Liver (tissue), 8 donors: ENCODE measurements at regions not wholly inside any gene's neighbourhood (a gene's known extent, or its start where the extent isn't known, plus 50 kb on each side); places are given as distances from the start of the nearest gene placed in this dataset.

Experiments used
- DNase-seq: peaks from one replicate; pipeline ENCODE4 v3.0.0-alpha.2; 2017; ENCODE audit warnings: low spot score
- H3K27ac ChIP-seq, 2 donors: one replicate each; pipeline ENCODE4 v1.7.0; 2013; ENCODE audit warnings: inconsistent platforms in 2 of 2, low read length in 2 of 2, control low read depth in 1 of 2, low read depth in 1 of 2, mild to moderate bottlenecking in 1 of 2
- H3K27me3 ChIP-seq, 4 donors: one replicate each; pipeline versions ENCODE4 v1.6.1 to v1.7.0; 2013; ENCODE audit warnings: low read length in 3 of 4, inconsistent platforms in 1 of 4, mild to moderate bottlenecking in 1 of 4, moderate library complexity in 1 of 4; ENCODE audit not compliant: control insufficient read depth in 4 of 4, insufficient read depth in 4 of 4
- H3K36me3 ChIP-seq, 4 donors: one replicate each; pipeline versions ENCODE4 v1.6.1 to v1.7.0; 2013; ENCODE audit warnings: low read length in 3 of 4, mild to moderate bottlenecking in 3 of 4, low read depth in 1 of 4, moderate library complexity in 1 of 4; ENCODE audit not compliant: control insufficient read depth in 4 of 4, insufficient read depth in 3 of 4
- H3K4me1 ChIP-seq, 4 donors: one replicate each; pipeline versions ENCODE4 v1.6.1 to v1.7.0; 2013; ENCODE audit warnings: low read length in 3 of 4, mild to moderate bottlenecking in 3 of 4, moderate library complexity in 1 of 4; ENCODE audit not compliant: control insufficient read depth in 4 of 4, insufficient read depth in 4 of 4
- H3K4me3 ChIP-seq, 3 donors: one replicate each; pipeline versions ENCODE4 v1.6.1 to v1.7.0; 2013; ENCODE audit warnings: low read length in 3 of 3, control low read depth in 1 of 3, low read depth in 1 of 3, mild to moderate bottlenecking in 1 of 3
- H3K9ac ChIP-seq, 2 donors: one replicate each; pipeline ENCODE4 v1.7.0; 2013; ENCODE audit warnings: low read length in 2 of 2, mild to moderate bottlenecking in 2 of 2, moderate library complexity in 2 of 2, control low read depth in 1 of 2, low read depth in 1 of 2
- H3K9me3 ChIP-seq, 4 donors: one replicate each; pipeline versions ENCODE4 v1.6.1 to v1.7.0; 2013; ENCODE audit warnings: low read length in 3 of 4; ENCODE audit not compliant: control insufficient read depth in 4 of 4
- ATF3 ChIP-seq: IDR thresholded peaks from 2 replicates; pipeline ENCODE4 v1.6.1; 2016; ENCODE audit warnings: antibody characterized with exemption
- EGR1 ChIP-seq, 2 donors: IDR thresholded peaks; 2 replicates each; pipeline ENCODE4 v1.6.1; 2016 to 2018; ENCODE audit warnings: antibody characterized with exemption in 2 of 2, low read depth in 2 of 2
- FOXA1 ChIP-seq: IDR thresholded peaks from 2 replicates; pipeline ENCODE4 v1.6.1; 2016; ENCODE audit warnings: antibody characterized with exemption
- FOXA2 ChIP-seq: IDR thresholded peaks from 2 replicates; pipeline ENCODE4 v1.6.1; 2016; ENCODE audit warnings: antibody characterized with exemption
- GABPA ChIP-seq, 2 donors: IDR thresholded peaks in 1 of 2; conservative IDR thresholded peaks in 1 of 2; 2 replicates each; pipeline ENCODE4 v1.6.1; 2016; ENCODE audit warnings: antibody characterized with exemption in 2 of 2, mild to moderate bottlenecking in 1 of 2, moderate library complexity in 1 of 2
- HNF4A ChIP-seq, 2 donors: conservative IDR thresholded peaks; 2 replicates each; pipeline ENCODE4 v1.6.1; 2016; ENCODE audit warnings: antibody characterized with exemption in 2 of 2, mild to moderate bottlenecking in 2 of 2
- HNF4G ChIP-seq: IDR thresholded peaks from 2 replicates; pipeline ENCODE4 v1.6.1; 2016; ENCODE audit warnings: antibody characterized with exemption
- JUND ChIP-seq, 2 donors: IDR thresholded peaks; 2 replicates each; pipeline ENCODE4 v1.6.1; 2016; ENCODE audit warnings: antibody characterized with exemption in 2 of 2
- MAX ChIP-seq: IDR thresholded peaks from 2 replicates; pipeline ENCODE4 v1.6.1; 2016; ENCODE audit warnings: antibody characterized with exemption
- NR2F2 ChIP-seq: IDR thresholded peaks from 2 replicates; pipeline ENCODE4 v1.6.1; 2016; ENCODE audit warnings: antibody characterized with exemption
- RAD21 ChIP-seq, 2 donors: IDR thresholded peaks; 2 replicates each; pipeline ENCODE4 v1.6.1; 2016; ENCODE audit warnings: antibody characterized with exemption in 2 of 2, mild to moderate bottlenecking in 2 of 2
- RXRA ChIP-seq, 2 donors: IDR thresholded peaks; 2 replicates each; pipeline ENCODE4 v1.6.1; 2017 to 2018; ENCODE audit warnings: antibody characterized with exemption in 2 of 2, mild to moderate bottlenecking in 1 of 2
- SP1 ChIP-seq: IDR thresholded peaks from 2 replicates; pipeline ENCODE4 v1.6.1; 2018; ENCODE audit warnings: antibody characterized with exemption, mild to moderate bottlenecking
- TAF1 ChIP-seq: conservative IDR thresholded peaks from 2 replicates; pipeline ENCODE4 v1.6.1; 2016; ENCODE audit warnings: antibody characterized with exemption, mild to moderate bottlenecking
- YY1 ChIP-seq: IDR thresholded peaks from 2 replicates; pipeline ENCODE4 v1.6.1; 2016; ENCODE audit warnings: antibody characterized with exemption, mild to moderate bottlenecking
- ZBTB33 ChIP-seq: IDR thresholded peaks from 2 replicates; pipeline ENCODE4 v1.6.1; 2016; ENCODE audit warnings: antibody characterized with exemption
- WGBS: extraction: QIAGEN DNeasy Blood & Tissue Kit; methylation state at CpG from one replicate; pipeline ENCODE4 v1.1.7; 2013; 5-methylcytosine and 5-hydroxymethylcytosine counted together
- TF ChIP-seq, protein P1 (sequence below): fragments of 150-350 bp; IDR thresholded peaks from 2 replicates; pipeline ENCODE4 v1.5.1; 2017; ENCODE audit warnings: improper control_type of control experiment, low read depth, low read length; ENCODE audit not compliant: missing input control
- TF ChIP-seq, protein P2 (sequence below): IDR thresholded peaks from 2 replicates; pipeline ENCODE4 v1.6.1; 2016; ENCODE audit warnings: antibody characterized with exemption, mild to moderate bottlenecking
- donor health status: healthy.
- donor health status: healthy.
- donor health status: healthy.
- donor health status: healthy.
- donor health status: healthy.

GRCh38 chr1:198892065-198892464 lies 253.2 kb downstream of the PTPRC start:
- Histone ChIP-seq H3K27me3 (no peaks in the 10 kb centered on the region), H3K27ac (no peak overlapping the region), H3K9me3 (no peaks in the 10 kb centered on the region), H3K36me3 (no peaks in the 10 kb centered on the region), H3K9ac (no peak overlapping the region), H3K4me3 (no peak overlapping the region), H3K4me1 (no peaks in the 10 kb centered on the region)
- TF ChIP-seq TAF1: no peak
- no peak for TF ChIP-seq NR2F2
- TF ChIP-seq, protein P1, sequence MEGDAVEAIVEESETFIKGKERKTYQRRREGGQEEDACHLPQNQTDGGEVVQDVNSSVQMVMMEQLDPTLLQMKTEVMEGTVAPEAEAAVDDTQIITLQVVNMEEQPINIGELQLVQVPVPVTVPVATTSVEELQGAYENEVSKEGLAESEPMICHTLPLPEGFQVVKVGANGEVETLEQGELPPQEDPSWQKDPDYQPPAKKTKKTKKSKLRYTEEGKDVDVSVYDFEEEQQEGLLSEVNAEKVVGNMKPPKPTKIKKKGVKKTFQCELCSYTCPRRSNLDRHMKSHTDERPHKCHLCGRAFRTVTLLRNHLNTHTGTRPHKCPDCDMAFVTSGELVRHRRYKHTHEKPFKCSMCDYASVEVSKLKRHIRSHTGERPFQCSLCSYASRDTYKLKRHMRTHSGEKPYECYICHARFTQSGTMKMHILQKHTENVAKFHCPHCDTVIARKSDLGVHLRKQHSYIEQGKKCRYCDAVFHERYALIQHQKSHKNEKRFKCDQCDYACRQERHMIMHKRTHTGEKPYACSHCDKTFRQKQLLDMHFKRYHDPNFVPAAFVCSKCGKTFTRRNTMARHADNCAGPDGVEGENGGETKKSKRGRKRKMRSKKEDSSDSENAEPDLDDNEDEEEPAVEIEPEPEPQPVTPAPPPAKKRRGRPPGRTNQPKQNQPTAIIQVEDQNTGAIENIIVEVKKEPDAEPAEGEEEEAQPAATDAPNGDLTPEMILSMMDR: no peak
- TF ChIP-seq ZBTB33: no peak
- no peak for TF ChIP-seq RAD21 (IDR thresholded peaks at IDR 0.05)
- no peak for TF ChIP-seq MAX
- TF ChIP-seq, protein P2, sequence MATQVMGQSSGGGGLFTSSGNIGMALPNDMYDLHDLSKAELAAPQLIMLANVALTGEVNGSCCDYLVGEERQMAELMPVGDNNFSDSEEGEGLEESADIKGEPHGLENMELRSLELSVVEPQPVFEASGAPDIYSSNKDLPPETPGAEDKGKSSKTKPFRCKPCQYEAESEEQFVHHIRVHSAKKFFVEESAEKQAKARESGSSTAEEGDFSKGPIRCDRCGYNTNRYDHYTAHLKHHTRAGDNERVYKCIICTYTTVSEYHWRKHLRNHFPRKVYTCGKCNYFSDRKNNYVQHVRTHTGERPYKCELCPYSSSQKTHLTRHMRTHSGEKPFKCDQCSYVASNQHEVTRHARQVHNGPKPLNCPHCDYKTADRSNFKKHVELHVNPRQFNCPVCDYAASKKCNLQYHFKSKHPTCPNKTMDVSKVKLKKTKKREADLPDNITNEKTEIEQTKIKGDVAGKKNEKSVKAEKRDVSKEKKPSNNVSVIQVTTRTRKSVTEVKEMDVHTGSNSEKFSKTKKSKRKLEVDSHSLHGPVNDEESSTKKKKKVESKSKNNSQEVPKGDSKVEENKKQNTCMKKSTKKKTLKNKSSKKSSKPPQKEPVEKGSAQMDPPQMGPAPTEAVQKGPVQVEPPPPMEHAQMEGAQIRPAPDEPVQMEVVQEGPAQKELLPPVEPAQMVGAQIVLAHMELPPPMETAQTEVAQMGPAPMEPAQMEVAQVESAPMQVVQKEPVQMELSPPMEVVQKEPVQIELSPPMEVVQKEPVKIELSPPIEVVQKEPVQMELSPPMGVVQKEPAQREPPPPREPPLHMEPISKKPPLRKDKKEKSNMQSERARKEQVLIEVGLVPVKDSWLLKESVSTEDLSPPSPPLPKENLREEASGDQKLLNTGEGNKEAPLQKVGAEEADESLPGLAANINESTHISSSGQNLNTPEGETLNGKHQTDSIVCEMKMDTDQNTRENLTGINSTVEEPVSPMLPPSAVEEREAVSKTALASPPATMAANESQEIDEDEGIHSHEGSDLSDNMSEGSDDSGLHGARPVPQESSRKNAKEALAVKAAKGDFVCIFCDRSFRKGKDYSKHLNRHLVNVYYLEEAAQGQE: no peak
- no peak for TF ChIP-seq HNF4G
- no peak for TF ChIP-seq GABPA (IDR thresholded peaks at IDR 0.05 in 1 of 2, conservative IDR thresholded peaks at IDR 0.05 in 1 of 2)
- TF ChIP-seq HNF4A (conservative IDR thresholded peaks at IDR 0.05): no peak
- TF ChIP-seq FOXA2: no peak
- no peak for TF ChIP-seq SP1
- no peak for TF ChIP-seq ATF3
- no peak for TF ChIP-seq FOXA1
- TF ChIP-seq RXRA (IDR thresholded peaks at IDR 0.05): no peak
- DNase-seq: no peak
- 59% methylated on average over 1 of the region's 1 CpG for WGBS

- DNase-seq: no peak
- Histone ChIP-seq H3K36me3 (no peaks in the 10 kb centered on the region), H3K9ac (no peak overlapping the region), H3K27me3 (no peaks in the 10 kb centered on the region), H3K4me1 (no peaks in the 10 kb centered on the region), H3K27ac (no peak overlapping the region), H3K4me3 (no peak overlapping the region), H3K9me3 (no peaks in the 10 kb centered on the region)
- WGBS: 93% methylated on average over 1 of the region's 1 CpG
- TF ChIP-seq TAF1: no peak
- TF ChIP-seq HNF4G: no peak
- TF ChIP-seq, protein P1: no peak
- TF ChIP-seq SP1: no peak
- TF ChIP-seq FOXA2: no peak
- TF ChIP-seq YY1: no peak
- no peak for TF ChIP-seq FOXA1
- no peak for TF ChIP-seq ATF3
- no peak for TF ChIP-seq JUND (IDR thresholded peaks at IDR 0.05)
- TF ChIP-seq EGR1 (IDR thresholded peaks at IDR 0.05; ENCODE audit: low read depth in 2 of 2): no peak
- no peak for TF ChIP-seq NR2F2
- TF ChIP-seq RAD21 (IDR thresholded peaks at IDR 0.05): no peak
- TF ChIP-seq MAX: no peak
Measured at GRCh38 chr1:198893141-198893540, 254.3 kb downstream of the PTPRC start.
